Right lobe of liver (tissue), 6 donors: ENCODE measurements at regions not wholly inside any gene's neighbourhood (a gene's known extent, or its start where the extent isn't known, plus 50 kb on each side); places are given as distances from the start of the nearest gene placed in this dataset.

ENCODE experiments used
- ATAC-seq, 4 donors: fragments of 200-7000 bp; cut with Tn5 transposase; one replicate each; pipeline ENCODE4 v1.9.1; 2020; ENCODE audit warnings: mild to moderate bottlenecking in 4 of 4, moderate library complexity in 4 of 4
- DNase-seq, 3 donors: peaks; one replicate each; pipeline ENCODE4 v3.0.0-alpha.2; 2020
- H3K27ac ChIP-seq, 3 donors: fragments of 200-600 bp; one replicate each; pipeline ENCODE4 v1.8.0; 2022
- H3K27me3 ChIP-seq, 2 donors: fragments of 200-600 bp; one replicate each; pipeline ENCODE4 v1.8.0; 2022
- H3K36me3 ChIP-seq, 4 donors: fragments of 200-600 bp; sonication (generic) in 1 of 4; one replicate each; pipeline versions ENCODE4 v1.5.1 to v1.8.0; 2017 to 2022; ENCODE audit warnings: control low read depth in 1 of 4
- H3K4me1 ChIP-seq, 4 donors: fragments of 200-600 bp; sonication (generic) in 1 of 4; one replicate each; pipeline versions ENCODE4 v1.5.1 to v1.8.0; 2017 to 2022; ENCODE audit warnings: control low read depth in 1 of 4
- H3K4me3 ChIP-seq, 3 donors: fragments of 200-600 bp; one replicate each; pipeline ENCODE4 v1.8.0; 2022
- H3K9me3 ChIP-seq, 4 donors: fragments of 200-600 bp; sonication (generic) in 1 of 4; one replicate each; pipeline versions ENCODE4 v1.5.1 to v1.8.0; 2017 to 2022; ENCODE audit warnings: control low read depth in 1 of 4
- CTCF ChIP-seq, 4 donors: fragments of 200-600 bp in 3 of 4; fragments of 450-650 bp in 1 of 4; IDR thresholded peaks; one replicate each; pipeline versions ENCODE4 v1.5.1 to v1.8.0; 2016 to 2022; ENCODE audit warnings: antibody characterized with exemption in 4 of 4, mild to moderate bottlenecking in 2 of 4
- POLR2A ChIP-seq: fragments of 450-650 bp; IDR thresholded peaks from one replicate; pipeline ENCODE4 v1.6.1; 2017; ENCODE audit warnings: antibody characterized with exemption, mild to moderate bottlenecking
- WGBS: methylation state at CpG from one replicate; pipeline ENCODE4 v1.1.6; 2018; ENCODE audit warnings: low coverage, low lambda C conversion rate; ENCODE audit not compliant: insufficient coverage; ENCODE audit errors: missing lambda C conversion rate; 5-methylcytosine and 5-hydroxymethylcytosine counted together
- intact Hi-C, 2 donors: fragments of 100-400 bp; cut with DNase I; formaldehyde crosslinking; loops; one replicate each; pipeline versions ENCODE4 v1.11.2 to v1.14.1; 2022
- donor health status: DM: no; HTN: yes; CAD: no.
- donor health status: DM: no; HTN: no; CAD: no.
- donor health status: DM: no; HTN: no; CAD: no.
- donor health status: DM: no; HTN: yes; CAD: no.
- donor health status: DM: no; HTN: yes; CAD: no.

GRCh38 chr1:208437401-208437800 lies 193.2 kb upstream of the PLXNA2 start:
- no peak overlapping the region for H3K4me3 ChIP-seq
- H3K27me3 ChIP-seq, result no peaks in the 10 kb centered on the region
- no peaks in the 10 kb centered on the region for H3K4me1 ChIP-seq
- DNase-seq (no peak), ATAC-seq (no peak)
- no peaks in the 10 kb centered on the region for H3K9me3 ChIP-seq
- H3K36me3 ChIP-seq, result no peaks in the 10 kb centered on the region
- no peak overlapping the region for H3K27ac ChIP-seq
- WGBS, result 86% methylated on average over 3 of the region's 3 CpGs
- TF ChIP-seq CTCF (IDR thresholded peaks at IDR 0.05) (no peak), POLR2A (no peak)
- intact Hi-C loops, result no loop called here

- Histone ChIP-seq H3K27me3 (no peaks in the 10 kb centered on the region), H3K9me3 (no peaks in the 10 kb centered on the region), H3K27ac (no peak overlapping the region), H3K36me3 (no peaks in the 10 kb centered on the region), H3K4me3 (no peak overlapping the region), H3K4me1 (no peaks in the 10 kb centered on the region)
- intact Hi-C loops, result no loop called here
- 8% methylated on average over 2 of the region's 2 CpGs for WGBS
- TF ChIP-seq CTCF (IDR thresholded peaks at IDR 0.05), result no peak
- DNase-seq (no peak), ATAC-seq (no peak)
Measured at GRCh38 chr1:208438112-208438699, 194.0 kb upstream of the PLXNA2 start.

GRCh38 chr1:208445758-208446203 lies 201.6 kb upstream of the PLXNA2 start:
- no peaks in the 10 kb centered on the region for H3K36me3 ChIP-seq
- DNase-seq (no peak), ATAC-seq (no peak)
- no peak overlapping the region for H3K4me3 ChIP-seq
- H3K27me3 ChIP-seq, result no peaks in the 10 kb centered on the region
- no CpG with 5 or more reads among the region's 7 CpGs for WGBS
- H3K27ac ChIP-seq, result no peak overlapping the region
- intact Hi-C loops, result no loop called here
- H3K4me1 ChIP-seq, result no peaks in the 10 kb centered on the region
- no peaks in the 10 kb centered on the region for H3K9me3 ChIP-seq
- TF ChIP-seq POLR2A, result no peak
- TF ChIP-seq CTCF (IDR thresholded peaks at IDR 0.05), result no peak

GRCh38 chr1:208446271-208446691 lies 202.1 kb upstream of the PLXNA2 start:
- Histone ChIP-seq H3K4me3 (no peak overlapping the region), H3K27me3 (no peaks in the 10 kb centered on the region), H3K9me3 (no peaks in the 10 kb centered on the region), H3K36me3 (no peaks in the 10 kb centered on the region), H3K27ac (no peak overlapping the region), H3K4me1 (no peaks in the 10 kb centered on the region)
- 50% methylated on average over 4 of the region's 5 CpGs for WGBS
- DNase-seq, result no peak
- no peak for TF ChIP-seq CTCF (IDR thresholded peaks at IDR 0.05)
- no peak for ATAC-seq
- intact Hi-C loops, result no loop called here

GRCh38 chr1:208448425-208448824 lies 204.2 kb upstream of the PLXNA2 start:
- H3K4me3 ChIP-seq, result no peak overlapping the region
- 70% methylated on average over 4 of the region's 4 CpGs for WGBS
- no peaks in the 10 kb centered on the region for H3K9me3 ChIP-seq
- no peaks in the 10 kb centered on the region for H3K36me3 ChIP-seq
- ATAC-seq, result no peak
- no peak for DNase-seq
- intact Hi-C loops, result no loop called here
- H3K27me3 ChIP-seq, result no peaks in the 10 kb centered on the region
- H3K4me1 ChIP-seq, result no peaks in the 10 kb centered on the region
- TF ChIP-seq POLR2A (no peak), CTCF (IDR thresholded peaks at IDR 0.05) (no peak)
- no peak overlapping the region for H3K27ac ChIP-seq
